Lower leg skin (tissue), 3 donors: ENCODE measurements at regions not wholly inside any gene's neighbourhood (a gene's known extent, or its start where the extent isn't known, plus 50 kb on each side); places are given as distances from the start of the nearest gene placed in this dataset.
"Not testable (repeated sequence)": the region's sequence is repeated elsewhere in the genome, so short reads cannot be mapped to it uniquely, and the experiment has no call there.

Experiments used
- POLR2A ChIP-seq, 2 donors: fragments of 450-650 bp; IDR thresholded peaks; one replicate each; pipeline ENCODE4 v1.6.1; 2016 to 2017; ENCODE audit warnings: antibody characterized with exemption in 2 of 2, mild to moderate bottlenecking in 1 of 2, moderate library complexity in 1 of 2
- TF ChIP-seq, protein P1 (sequence below), 3 donors: fragments of 450-650 bp; IDR thresholded peaks; one replicate each; pipeline ENCODE4 v1.5.1; 2016; ENCODE audit warnings: antibody characterized with exemption in 3 of 3, mild to moderate bottlenecking in 3 of 3, moderate library complexity in 2 of 3

GRCh38 chr10:38238479-38238878 is 144.3 kb downstream of the ZNF37A start:
- TF ChIP-seq, protein P1, sequence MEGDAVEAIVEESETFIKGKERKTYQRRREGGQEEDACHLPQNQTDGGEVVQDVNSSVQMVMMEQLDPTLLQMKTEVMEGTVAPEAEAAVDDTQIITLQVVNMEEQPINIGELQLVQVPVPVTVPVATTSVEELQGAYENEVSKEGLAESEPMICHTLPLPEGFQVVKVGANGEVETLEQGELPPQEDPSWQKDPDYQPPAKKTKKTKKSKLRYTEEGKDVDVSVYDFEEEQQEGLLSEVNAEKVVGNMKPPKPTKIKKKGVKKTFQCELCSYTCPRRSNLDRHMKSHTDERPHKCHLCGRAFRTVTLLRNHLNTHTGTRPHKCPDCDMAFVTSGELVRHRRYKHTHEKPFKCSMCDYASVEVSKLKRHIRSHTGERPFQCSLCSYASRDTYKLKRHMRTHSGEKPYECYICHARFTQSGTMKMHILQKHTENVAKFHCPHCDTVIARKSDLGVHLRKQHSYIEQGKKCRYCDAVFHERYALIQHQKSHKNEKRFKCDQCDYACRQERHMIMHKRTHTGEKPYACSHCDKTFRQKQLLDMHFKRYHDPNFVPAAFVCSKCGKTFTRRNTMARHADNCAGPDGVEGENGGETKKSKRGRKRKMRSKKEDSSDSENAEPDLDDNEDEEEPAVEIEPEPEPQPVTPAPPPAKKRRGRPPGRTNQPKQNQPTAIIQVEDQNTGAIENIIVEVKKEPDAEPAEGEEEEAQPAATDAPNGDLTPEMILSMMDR (IDR thresholded peaks at IDR 0.05) = not testable (repeated sequence)
- TF ChIP-seq POLR2A (IDR thresholded peaks at IDR 0.05) = not testable (repeated sequence)
